SJCRH30 (cell line): ENCODE measurements at regions not wholly inside any gene's neighbourhood (a gene's known extent, or its start where the extent isn't known, plus 50 kb on each side); places are given as distances from the start of the nearest gene placed in this dataset.

ENCODE experiments used
- DNase-seq, 2 experiments: peaks; one replicate each; pipeline ENCODE4 v3.0.0-alpha.2; 2015 to 2020
- H3K27ac ChIP-seq: fragments of 250-450 bp; sonication (Bioruptor Pico); 2 replicates; pipeline ENCODE4 v1.5.1; 2020; ENCODE audit warnings: mild to moderate bottlenecking, moderate library complexity
- H3K27me3 ChIP-seq: fragments of 250-450 bp; sonication (Bioruptor Pico); 2 replicates; pipeline ENCODE4 v1.5.1; 2020; ENCODE audit warnings: mild to moderate bottlenecking, moderate library complexity
- H3K36me3 ChIP-seq: fragments of 250-450 bp; sonication (Bioruptor Pico); 2 replicates; pipeline ENCODE4 v1.5.1; 2020; ENCODE audit warnings: mild to moderate bottlenecking, moderate library complexity
- H3K4me1 ChIP-seq: fragments of 250-450 bp; sonication (Bioruptor Pico); 2 replicates; pipeline ENCODE4 v1.5.1; 2020; ENCODE audit warnings: mild to moderate bottlenecking, moderate library complexity
- H3K4me3 ChIP-seq: fragments of 250-450 bp; sonication (Bioruptor Pico); 2 replicates; pipeline ENCODE4 v1.5.1; 2020; ENCODE audit warnings: mild to moderate bottlenecking, moderate library complexity
- H3K9me3 ChIP-seq: fragments of 250-450 bp; sonication (Bioruptor Pico); replicated peaks from 2 replicates; pipeline ENCODE4 v1.5.1; 2020; ENCODE audit warnings: mild to moderate bottlenecking, moderate library complexity

DNA sequence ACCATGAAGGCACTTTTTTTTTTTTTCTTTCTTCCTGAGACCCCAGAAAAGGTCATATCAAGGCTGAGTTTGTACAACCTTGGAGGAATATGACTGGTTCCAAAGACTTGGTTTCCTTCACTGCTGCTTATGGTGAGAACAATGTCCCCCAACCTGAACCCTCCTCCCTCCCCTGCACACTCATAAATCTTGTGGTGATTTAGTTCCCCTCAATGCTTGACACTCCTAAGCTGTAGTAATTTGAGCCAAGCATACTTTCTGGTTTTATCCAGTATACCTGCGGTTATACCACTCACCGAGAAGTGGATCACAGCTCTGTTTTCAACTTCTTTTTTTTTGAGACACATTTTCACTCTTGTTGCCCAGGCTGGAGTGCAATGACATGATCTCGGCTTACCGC, 149.9 kb upstream of the KLF4 start:
- no peaks in the 10 kb centered on the region for H3K36me3 ChIP-seq
- no peak overlapping the region; the same call in 1 of the 2 replicates for H3K4me3 ChIP-seq
- DNase-seq: peak in 1 of 2 experiments; percentile 47
- H3K27ac ChIP-seq: peak overlapping the region; percentile 92
- no peaks in the 10 kb centered on the region for H3K27me3 ChIP-seq
- H3K4me1 ChIP-seq: peaks cover 33% of the 10 kb centered on the region
- no peaks in the 10 kb centered on the region for H3K9me3 ChIP-seq

DNA sequence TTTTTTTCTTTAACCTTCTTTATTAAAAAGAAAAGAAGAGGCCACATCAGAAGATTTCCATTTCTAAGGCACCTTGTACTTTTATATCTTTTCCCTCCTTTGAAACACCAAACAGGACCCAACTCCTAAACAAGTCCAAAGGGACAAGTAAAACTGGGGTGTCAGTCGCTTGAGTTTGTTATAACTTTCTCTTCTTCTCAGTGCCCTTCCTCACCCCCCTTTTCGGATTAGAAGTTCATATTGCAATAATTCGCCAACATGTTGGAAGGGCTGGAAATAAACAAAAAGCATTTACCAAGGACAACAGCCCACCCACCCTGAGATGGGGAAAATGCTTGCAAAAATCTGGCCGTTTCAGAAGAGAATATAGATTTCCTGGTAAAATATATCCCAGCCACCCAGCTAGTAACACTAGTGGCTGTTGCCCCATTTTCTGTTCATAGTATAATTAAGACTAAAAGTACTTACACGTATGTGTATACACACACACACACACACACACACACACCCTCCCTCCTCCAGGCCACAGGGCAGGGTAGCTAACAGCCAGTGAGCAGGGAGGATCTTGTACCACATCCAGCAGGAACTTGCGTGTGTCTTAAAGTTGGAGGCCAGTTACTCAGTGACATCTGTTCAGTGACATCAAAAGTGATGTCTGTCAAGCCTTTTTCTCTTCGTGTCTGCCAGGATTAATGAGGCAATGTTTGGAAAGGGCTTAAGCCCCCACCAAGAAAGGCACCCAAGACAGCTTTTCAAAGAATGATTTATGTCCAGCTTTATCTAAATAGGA, 149.1 kb upstream of the KLF4 start:
- Histone ChIP-seq H3K4me3 (peak overlapping the region; percentile 64), H3K4me1 (peaks cover 33% of the 10 kb centered on the region), H3K9me3 (no peaks in the 10 kb centered on the region), H3K36me3 (no peaks in the 10 kb centered on the region), H3K27me3 (no peaks in the 10 kb centered on the region), H3K27ac (peak overlapping the region; percentile 92)
- DNase-seq: peak; percentile 81 to 85

GRCh38 chr9:107637421-107638420, 148.2 kb upstream of the KLF4 start:
- Histone ChIP-seq H3K4me1 (peaks cover 33% of the 10 kb centered on the region), H3K27me3 (no peaks in the 10 kb centered on the region), H3K27ac (peak overlapping the region; percentile 92), H3K36me3 (no peaks in the 10 kb centered on the region), H3K9me3 (no peaks in the 10 kb centered on the region), H3K4me3 (peak overlapping the region; percentile 64)
- DNase-seq: peak; percentile 93 to 95

- no peaks in the 10 kb centered on the region for H3K9me3 ChIP-seq
- peak overlapping the region; percentile 64 for H3K4me3 ChIP-seq
- H3K27ac ChIP-seq: peak overlapping the region; percentile 92
Observed at GRCh38 chr9:107636571-107637381, 147.2 kb upstream of the KLF4 start.

DNA sequence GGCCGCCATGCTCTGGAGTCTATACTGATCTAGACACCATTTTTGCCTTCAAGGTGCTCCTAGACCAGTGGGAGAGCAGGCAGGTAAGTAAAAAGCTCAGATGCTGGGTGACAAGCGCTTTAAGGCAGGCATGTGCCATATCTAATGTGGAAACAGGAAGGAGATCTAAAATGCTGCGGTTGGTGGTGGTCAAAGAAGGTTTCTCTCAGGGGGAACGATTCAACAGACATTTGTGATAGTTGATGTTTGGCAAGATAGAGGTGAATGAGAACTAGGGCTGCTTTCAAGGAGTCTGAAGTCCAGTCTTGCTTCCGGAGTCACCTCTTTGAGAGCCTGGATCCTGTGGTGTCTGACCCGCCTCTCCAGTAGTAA, 146.2 kb upstream of the KLF4 start:
- Histone ChIP-seq H3K4me1 (peaks cover 33% of the 10 kb centered on the region), H3K36me3 (no peaks in the 10 kb centered on the region), H3K27ac (peak overlapping the region; percentile 12; the same call in 1 of the 2 replicates), H3K9me3 (no peaks in the 10 kb centered on the region), H3K4me3 (no peak overlapping the region), H3K27me3 (no peaks in the 10 kb centered on the region)
- DNase-seq: no peak

More at GRCh38 chr9:107636571-107637381, 147.2 kb upstream of the KLF4 start:
- H3K27me3 ChIP-seq: no peaks in the 10 kb centered on the region
- H3K36me3 ChIP-seq: no peaks in the 10 kb centered on the region
- no peak for DNase-seq
- peaks cover 33% of the 10 kb centered on the region for H3K4me1 ChIP-seq

- DNase-seq: peak; percentile 20 to 62
- Histone ChIP-seq H3K4me1 (peaks cover 33% of the 10 kb centered on the region), H3K27me3 (no peaks in the 10 kb centered on the region), H3K27ac (peak overlapping the region; percentile 12; the same call in 1 of the 2 replicates), H3K9me3 (no peaks in the 10 kb centered on the region), H3K4me3 (no peak overlapping the region), H3K36me3 (no peaks in the 10 kb centered on the region)
Observed at GRCh38 chr9:107635101-107635802, 145.7 kb upstream of the KLF4 start.

- Histone ChIP-seq H3K9me3 (no peaks in the 10 kb centered on the region), H3K27me3 (no peaks in the 10 kb centered on the region), H3K36me3 (no peaks in the 10 kb centered on the region), H3K4me3 (no peak overlapping the region), H3K4me1 (peaks cover 23% of the 10 kb centered on the region), H3K27ac (no peak overlapping the region)
- DNase-seq: no peak
Observed at GRCh38 chr9:107633406-107633805, 143.8 kb upstream of the KLF4 start.

- H3K4me3 ChIP-seq: no peak overlapping the region
- no peaks in the 10 kb centered on the region for H3K27me3 ChIP-seq
- DNase-seq: no peak
- H3K36me3 ChIP-seq: no peaks in the 10 kb centered on the region
- H3K4me1 ChIP-seq: peaks cover 23% of the 10 kb centered on the region
- H3K27ac ChIP-seq: no peak overlapping the region
- no peaks in the 10 kb centered on the region for H3K9me3 ChIP-seq
Observed at GRCh38 chr9:107632661-107633060, 143.1 kb upstream of the KLF4 start.

GRCh38 chr9:107632216-107632615, 142.6 kb upstream of the KLF4 start:
- Histone ChIP-seq H3K27me3 (no peaks in the 10 kb centered on the region), H3K27ac (no peak overlapping the region), H3K4me1 (peaks cover 21% of the 10 kb centered on the region), H3K4me3 (no peak overlapping the region), H3K9me3 (no peaks in the 10 kb centered on the region), H3K36me3 (no peaks in the 10 kb centered on the region)
- no peak for DNase-seq

GRCh38 chr9:107631788-107632187, 142.2 kb upstream of the KLF4 start:
- Histone ChIP-seq H3K27ac (no peak overlapping the region), H3K9me3 (no peaks in the 10 kb centered on the region)

GRCh38 chr9:107630156-107630555, 140.6 kb upstream of the KLF4 start:
- no peak overlapping the region for H3K27ac ChIP-seq
- DNase-seq: no peak
- no peaks in the 10 kb centered on the region for H3K27me3 ChIP-seq
- no peak overlapping the region for H3K4me3 ChIP-seq
- no peaks in the 10 kb centered on the region for H3K9me3 ChIP-seq
- no peaks in the 10 kb centered on the region for H3K36me3 ChIP-seq
- H3K4me1 ChIP-seq: peaks cover 3% of the 10 kb centered on the region

More at GRCh38 chr9:107631788-107632187, 142.2 kb upstream of the KLF4 start:
- Histone ChIP-seq H3K4me1 (peaks cover 17% of the 10 kb centered on the region), H3K36me3 (no peaks in the 10 kb centered on the region), H3K27me3 (no peaks in the 10 kb centered on the region), H3K4me3 (no peak overlapping the region)
- no peak for DNase-seq

GRCh38 chr9:107628444-107628843, 138.9 kb upstream of the KLF4 start:
- Histone ChIP-seq H3K27me3 (peaks cover 2% of the 10 kb centered on the region; the same call in 1 of the 2 replicates), H3K4me3 (no peak overlapping the region), H3K4me1 (no peaks in the 10 kb centered on the region), H3K27ac (no peak overlapping the region), H3K36me3 (no peaks in the 10 kb centered on the region), H3K9me3 (no peaks in the 10 kb centered on the region)
- DNase-seq: no peak

- H3K27me3 ChIP-seq: peaks cover 4% of the 10 kb centered on the region; the same call in 1 of the 2 replicates
- no peak for DNase-seq
- no peaks in the 10 kb centered on the region for H3K4me1 ChIP-seq
- H3K9me3 ChIP-seq: no peaks in the 10 kb centered on the region
- no peak overlapping the region for H3K4me3 ChIP-seq
- H3K36me3 ChIP-seq: no peaks in the 10 kb centered on the region
- H3K27ac ChIP-seq: no peak overlapping the region
Observed at GRCh38 chr9:107627781-107628180, 138.2 kb upstream of the KLF4 start.

- Histone ChIP-seq H3K27ac (no peak overlapping the region), H3K36me3 (no peaks in the 10 kb centered on the region), H3K27me3 (peaks cover 12% of the 10 kb centered on the region), H3K4me1 (no peaks in the 10 kb centered on the region), H3K4me3 (no peak overlapping the region), H3K9me3 (no peaks in the 10 kb centered on the region)
- no peak for DNase-seq
Observed at GRCh38 chr9:107626118-107626517, 136.5 kb upstream of the KLF4 start.
